Neural cell (in vitro differentiated cells): ENCODE measurements at regions not wholly inside any gene's neighbourhood (a gene's known extent, or its start where the extent isn't known, plus 50 kb on each side); places are given as distances from the start of the nearest gene placed in this dataset.

ENCODE experiments used
- H2AFZ ChIP-seq: fragments of 200-600, 300-800 bp; sonication (generic), shearing (Covaris generic); 2 replicates; pipeline ENCODE4 v1.6.0; 2014; ENCODE audit warnings: low read depth, mild to moderate bottlenecking, antibody characterized with exemption, low read length, moderate library complexity
- H3F3A ChIP-seq: fragments of 200-600 bp; shearing (Covaris generic); 2 replicates; pipeline ENCODE4 v1.6.1; 2016; ENCODE audit warnings: mild to moderate bottlenecking, moderate library complexity, mixed read lengths, antibody characterized with exemption, low read length; ENCODE audit not compliant: insufficient read depth, poor library complexity, severe bottlenecking
- H3K27ac ChIP-seq: fragments of 200-600, 300-800 bp; sonication (generic), shearing (Covaris generic); 2 replicates; pipeline ENCODE4 v1.5.1; 2014; ENCODE audit warnings: mild to moderate bottlenecking, low read length, moderate library complexity
- H3K27me3 ChIP-seq: fragments of 300-800, 200-600 bp; sonication (generic), shearing (Covaris generic); 2 replicates; pipeline ENCODE4 v1.6.0; 2014; ENCODE audit warnings: mild to moderate bottlenecking, low read depth, low read length, moderate library complexity; ENCODE audit not compliant: insufficient read depth
- H3K36me3 ChIP-seq: fragments of 300-800, 200-600 bp; sonication (generic), shearing (Covaris generic); 2 replicates; pipeline ENCODE4 v1.5.1; 2014; ENCODE audit warnings: mild to moderate bottlenecking, antibody characterized with exemption, low read length, moderate library complexity; ENCODE audit not compliant: insufficient read depth
- H3K4me2 ChIP-seq: fragments of 300-800, 200-600 bp; sonication (generic), shearing (Covaris generic); 2 replicates; pipeline ENCODE4 v1.6.0; 2014; ENCODE audit warnings: mild to moderate bottlenecking, low read length
- H3K4me3 ChIP-seq: fragments of 300-800, 200-600 bp; sonication (generic), shearing (Covaris generic); 2 replicates; pipeline ENCODE4 v1.5.1; 2014; ENCODE audit warnings: mild to moderate bottlenecking, low read length, moderate library complexity
- H3K79me2 ChIP-seq: fragments of 200-600 bp; shearing (Covaris generic); replicated peaks from 2 replicates; pipeline ENCODE4 v1.6.0; 2014; ENCODE audit warnings: mild to moderate bottlenecking, low read length, moderate library complexity; ENCODE audit not compliant: insufficient read depth
- H3K9ac ChIP-seq: fragments of 300-800, 200-600 bp; sonication (generic), shearing (Covaris generic); 2 replicates; pipeline ENCODE4 v1.6.1; 2016; ENCODE audit warnings: mild to moderate bottlenecking, low read length, mixed read lengths
- H3K9me2 ChIP-seq: fragments of 200-600 bp; shearing (Covaris generic); 2 replicates; pipeline ENCODE4 v1.6.1; 2016; ENCODE audit warnings: mild to moderate bottlenecking, low read length, mixed read lengths; ENCODE audit not compliant: insufficient read depth
- H3K9me3 ChIP-seq: fragments of 200-600, 300-800 bp; sonication (generic), shearing (Covaris generic); 2 replicates; pipeline ENCODE4 v1.6.1; 2016; ENCODE audit warnings: mild to moderate bottlenecking, mixed run types, low read length, moderate library complexity, mixed read lengths
- H4K20me1 ChIP-seq: fragments of 200-600 bp; shearing (Covaris generic); 2 replicates; pipeline ENCODE4 v1.6.1; 2016; ENCODE audit warnings: mild to moderate bottlenecking, mixed run types; ENCODE audit not compliant: insufficient read depth
- EP300 ChIP-seq: fragments of 450-650 bp; conservative IDR thresholded peaks from 2 replicates; pipeline ENCODE4 v1.6.1; 2014; ENCODE audit warnings: antibody characterized with exemption, mild to moderate bottlenecking, moderate library complexity; ENCODE audit not compliant: poor library complexity, severe bottlenecking
- EZH2 ChIP-seq: fragments of 200-600, 300-800 bp; shearing (Covaris generic), sonication (generic); IDR thresholded peaks from 2 replicates; pipeline ENCODE4 v1.6.1; 2014; ENCODE audit warnings: antibody characterized with exemption, low read length, borderline replicate concordance, mild to moderate bottlenecking; ENCODE audit not compliant: insufficient read depth, poor library complexity, severe bottlenecking
- MXI1 ChIP-seq: fragments of 450-650 bp; conservative IDR thresholded peaks from 2 replicates; pipeline ENCODE4 v1.6.1; 2014; ENCODE audit warnings: antibody characterized with exemption, mild to moderate bottlenecking; ENCODE audit not compliant: poor library complexity, severe bottlenecking
- POLR2AphosphoS5 ChIP-seq: IDR thresholded peaks from 2 replicates; pipeline ENCODE4 v1.6.1; 2012
- RAD21 ChIP-seq: fragments of 450-650 bp; conservative IDR thresholded peaks from 2 replicates; pipeline ENCODE4 v1.6.1; 2014; ENCODE audit warnings: antibody characterized with exemption, mild to moderate bottlenecking, moderate library complexity
- SMC3 ChIP-seq: fragments of 450-650 bp; conservative IDR thresholded peaks from 2 replicates; pipeline ENCODE4 v1.6.1; 2014; ENCODE audit warnings: antibody characterized with exemption, mild to moderate bottlenecking, moderate library complexity; ENCODE audit not compliant: poor library complexity
- TAF1 ChIP-seq: IDR thresholded peaks from 2 replicates; pipeline ENCODE4 v1.6.1; 2012; ENCODE audit warnings: low read depth
- TF ChIP-seq, protein P1 (sequence below): IDR thresholded peaks from 2 replicates; pipeline ENCODE4 v1.6.1; 2012; ENCODE audit warnings: borderline replicate concordance
- TF ChIP-seq, protein P2 (sequence below): fragments of 450-650 bp; IDR thresholded peaks from 2 replicates; pipeline ENCODE4 v1.5.1; 2014; ENCODE audit warnings: antibody characterized with exemption, mild to moderate bottlenecking, moderate library complexity; ENCODE audit not compliant: poor library complexity, severe bottlenecking

DNA sequence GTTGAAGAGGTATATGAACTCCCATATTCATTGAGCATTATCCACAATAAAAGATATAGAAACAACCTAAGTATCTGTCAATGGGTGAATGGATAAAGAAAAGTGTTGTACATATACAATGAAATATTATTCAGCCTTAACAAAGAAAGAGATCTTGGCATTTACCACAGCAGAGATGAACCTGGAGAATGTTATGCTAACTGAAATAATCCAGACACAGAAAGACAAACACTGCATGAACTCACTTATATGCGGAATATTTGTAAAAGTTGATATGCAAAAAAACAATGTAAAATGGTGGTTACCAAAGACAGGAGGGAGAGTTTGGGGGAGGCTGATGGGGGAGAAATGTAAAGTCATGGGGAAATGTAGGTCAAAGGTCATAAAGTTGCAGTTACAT, 278.7 kb downstream of the ZNF608 start:
- no peak overlapping the region for H3K4me2 ChIP-seq
- H3K9me2 ChIP-seq = no peaks in the 10 kb centered on the region
- H2AFZ ChIP-seq = no peak overlapping the region
- no peaks in the 10 kb centered on the region for H3K79me2 ChIP-seq
- H3K4me3 ChIP-seq = no peak overlapping the region
- H4K20me1 ChIP-seq = no peaks in the 10 kb centered on the region
- TF ChIP-seq EP300 = no peak
- no peaks in the 10 kb centered on the region for H3K36me3 ChIP-seq
- H3K9ac ChIP-seq = no peak overlapping the region
- no peaks in the 10 kb centered on the region for H3K27me3 ChIP-seq
- H3K27ac ChIP-seq = no peak overlapping the region
- H3K9me3 ChIP-seq = no peaks in the 10 kb centered on the region
- H3F3A ChIP-seq = no peaks in the 10 kb centered on the region

DNA sequence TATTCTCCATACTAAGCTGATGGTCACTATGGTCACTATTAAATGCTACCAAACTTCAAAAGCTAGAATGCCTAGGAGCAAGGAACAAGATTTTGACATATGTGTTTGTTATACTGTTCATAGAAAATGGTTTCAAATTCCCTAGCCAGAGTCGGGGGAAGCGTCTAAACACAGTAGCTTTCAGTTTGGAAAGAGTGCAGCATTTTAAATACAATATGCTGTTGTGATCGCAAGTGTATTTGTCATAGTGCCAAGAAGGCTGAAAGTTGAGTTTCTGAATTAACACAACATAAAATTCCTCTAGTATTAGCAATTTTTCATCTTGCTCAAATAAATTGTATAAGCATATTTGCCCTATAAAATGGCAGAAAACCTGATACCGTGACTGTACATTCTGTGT, 280.4 kb downstream of the ZNF608 start:
- Histone ChIP-seq H3K27me3 (no peaks in the 10 kb centered on the region), H3K9ac (no peak overlapping the region), H3K9me2 (no peaks in the 10 kb centered on the region), H3F3A (peaks cover 6% of the 10 kb centered on the region), H3K27ac (no peak overlapping the region), H3K4me2 (no peak overlapping the region), H3K4me3 (no peak overlapping the region), H3K79me2 (no peaks in the 10 kb centered on the region), H3K36me3 (no peaks in the 10 kb centered on the region), H3K9me3 (no peaks in the 10 kb centered on the region), H2AFZ (no peak overlapping the region), H4K20me1 (no peaks in the 10 kb centered on the region)
- TF ChIP-seq, protein P1, sequence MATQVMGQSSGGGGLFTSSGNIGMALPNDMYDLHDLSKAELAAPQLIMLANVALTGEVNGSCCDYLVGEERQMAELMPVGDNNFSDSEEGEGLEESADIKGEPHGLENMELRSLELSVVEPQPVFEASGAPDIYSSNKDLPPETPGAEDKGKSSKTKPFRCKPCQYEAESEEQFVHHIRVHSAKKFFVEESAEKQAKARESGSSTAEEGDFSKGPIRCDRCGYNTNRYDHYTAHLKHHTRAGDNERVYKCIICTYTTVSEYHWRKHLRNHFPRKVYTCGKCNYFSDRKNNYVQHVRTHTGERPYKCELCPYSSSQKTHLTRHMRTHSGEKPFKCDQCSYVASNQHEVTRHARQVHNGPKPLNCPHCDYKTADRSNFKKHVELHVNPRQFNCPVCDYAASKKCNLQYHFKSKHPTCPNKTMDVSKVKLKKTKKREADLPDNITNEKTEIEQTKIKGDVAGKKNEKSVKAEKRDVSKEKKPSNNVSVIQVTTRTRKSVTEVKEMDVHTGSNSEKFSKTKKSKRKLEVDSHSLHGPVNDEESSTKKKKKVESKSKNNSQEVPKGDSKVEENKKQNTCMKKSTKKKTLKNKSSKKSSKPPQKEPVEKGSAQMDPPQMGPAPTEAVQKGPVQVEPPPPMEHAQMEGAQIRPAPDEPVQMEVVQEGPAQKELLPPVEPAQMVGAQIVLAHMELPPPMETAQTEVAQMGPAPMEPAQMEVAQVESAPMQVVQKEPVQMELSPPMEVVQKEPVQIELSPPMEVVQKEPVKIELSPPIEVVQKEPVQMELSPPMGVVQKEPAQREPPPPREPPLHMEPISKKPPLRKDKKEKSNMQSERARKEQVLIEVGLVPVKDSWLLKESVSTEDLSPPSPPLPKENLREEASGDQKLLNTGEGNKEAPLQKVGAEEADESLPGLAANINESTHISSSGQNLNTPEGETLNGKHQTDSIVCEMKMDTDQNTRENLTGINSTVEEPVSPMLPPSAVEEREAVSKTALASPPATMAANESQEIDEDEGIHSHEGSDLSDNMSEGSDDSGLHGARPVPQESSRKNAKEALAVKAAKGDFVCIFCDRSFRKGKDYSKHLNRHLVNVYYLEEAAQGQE = no peak
- TF ChIP-seq EP300 = no peak
- no peak for TF ChIP-seq MXI1
- TF ChIP-seq EZH2 = no peak
- TF ChIP-seq, protein P2, sequence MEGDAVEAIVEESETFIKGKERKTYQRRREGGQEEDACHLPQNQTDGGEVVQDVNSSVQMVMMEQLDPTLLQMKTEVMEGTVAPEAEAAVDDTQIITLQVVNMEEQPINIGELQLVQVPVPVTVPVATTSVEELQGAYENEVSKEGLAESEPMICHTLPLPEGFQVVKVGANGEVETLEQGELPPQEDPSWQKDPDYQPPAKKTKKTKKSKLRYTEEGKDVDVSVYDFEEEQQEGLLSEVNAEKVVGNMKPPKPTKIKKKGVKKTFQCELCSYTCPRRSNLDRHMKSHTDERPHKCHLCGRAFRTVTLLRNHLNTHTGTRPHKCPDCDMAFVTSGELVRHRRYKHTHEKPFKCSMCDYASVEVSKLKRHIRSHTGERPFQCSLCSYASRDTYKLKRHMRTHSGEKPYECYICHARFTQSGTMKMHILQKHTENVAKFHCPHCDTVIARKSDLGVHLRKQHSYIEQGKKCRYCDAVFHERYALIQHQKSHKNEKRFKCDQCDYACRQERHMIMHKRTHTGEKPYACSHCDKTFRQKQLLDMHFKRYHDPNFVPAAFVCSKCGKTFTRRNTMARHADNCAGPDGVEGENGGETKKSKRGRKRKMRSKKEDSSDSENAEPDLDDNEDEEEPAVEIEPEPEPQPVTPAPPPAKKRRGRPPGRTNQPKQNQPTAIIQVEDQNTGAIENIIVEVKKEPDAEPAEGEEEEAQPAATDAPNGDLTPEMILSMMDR = no peak
- TF ChIP-seq RAD21 = no peak
- no peak for TF ChIP-seq TAF1
- no peak for TF ChIP-seq POLR2AphosphoS5
- TF ChIP-seq SMC3 = no peak

DNA sequence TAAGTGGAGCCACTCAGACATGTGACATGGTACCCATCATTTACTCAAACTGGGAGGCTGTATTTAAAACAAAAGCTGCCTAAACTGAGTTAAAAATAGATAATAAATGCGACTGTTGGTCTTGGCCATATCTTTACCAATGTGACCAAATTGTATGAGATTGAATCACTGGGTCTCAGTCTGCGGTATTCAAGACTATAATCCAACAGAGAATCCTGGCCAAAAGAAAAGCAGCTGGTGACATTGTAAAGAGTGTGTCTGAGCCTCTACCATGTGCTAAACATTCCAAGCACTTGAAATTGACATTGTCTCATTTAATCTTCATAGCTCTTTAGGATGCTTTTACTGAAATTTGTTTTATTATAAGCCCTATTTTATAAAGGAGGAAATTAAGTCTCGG, 282.6 kb downstream of the ZNF608 start:
- no peak overlapping the region for H3K9ac ChIP-seq
- H2AFZ ChIP-seq = no peak overlapping the region
- H3F3A ChIP-seq = peaks cover 6% of the 10 kb centered on the region
- no peak overlapping the region for H3K4me2 ChIP-seq
- H3K79me2 ChIP-seq = no peaks in the 10 kb centered on the region
- no peak overlapping the region for H3K4me3 ChIP-seq
- no peaks in the 10 kb centered on the region for H3K9me2 ChIP-seq
- H3K36me3 ChIP-seq = no peaks in the 10 kb centered on the region
- no peak overlapping the region for H3K27ac ChIP-seq
- no peaks in the 10 kb centered on the region for H4K20me1 ChIP-seq
- no peak for TF ChIP-seq TAF1
- TF ChIP-seq RAD21 = no peak
- TF ChIP-seq EZH2 = no peak
- no peak for TF ChIP-seq SMC3
- TF ChIP-seq EP300 = no peak
- no peak for TF ChIP-seq POLR2AphosphoS5
- TF ChIP-seq, protein P2 = no peak
- no peak for TF ChIP-seq MXI1
- TF ChIP-seq, protein P1 = no peak
- H3K9me3 ChIP-seq = no peaks in the 10 kb centered on the region
- no peaks in the 10 kb centered on the region for H3K27me3 ChIP-seq
